Hematopoietic multipotent progenitor cell treated with erythropoietin and hydrocortisone succinate and interleukin-3 and kit ligand, for 15 days (in vitro differentiated cells): ENCODE measurements at regions not wholly inside any gene's neighbourhood (a gene's known extent, or its start where the extent isn't known, plus 50 kb on each side); places are given as distances from the start of the nearest gene placed in this dataset.

ENCODE experiments used
- DNase-seq: peaks from one replicate; pipeline ENCODE4 v3.0.0-alpha.2; 2015; ENCODE audit warnings: low spot score

- DNase-seq = no peak
These were observed 845.8 kb downstream of the PDHA2 start for GRCh38 chr4:96685691-96686090.

- no peak for DNase-seq
These were observed 851.6 kb downstream of the PDHA2 start for GRCh38 chr4:96691521-96691920.

GRCh38 chr4:96698831-96699230 lies 858.9 kb downstream of the PDHA2 start:
- DNase-seq = no peak

- DNase-seq = no peak
These were observed 863.4 kb downstream of the PDHA2 start for GRCh38 chr4:96703265-96703664.

GRCh38 chr4:96708766-96709165 lies 868.9 kb downstream of the PDHA2 start:
- no peak for DNase-seq

- no peak for DNase-seq
These were observed 873.5 kb downstream of the PDHA2 start for GRCh38 chr4:96713271-96713850.

GRCh38 chr4:96729641-96730040 lies 889.7 kb downstream of the PDHA2 start:
- no peak for DNase-seq

- no peak for DNase-seq
These were observed 890.5 kb downstream of the PDHA2 start for GRCh38 chr4:96730432-96730831.

GRCh38 chr4:96736352-96736889 lies 896.5 kb downstream of the PDHA2 start:
- no peak for DNase-seq

- DNase-seq = no peak
These were observed 899.2 kb downstream of the PDHA2 start for GRCh38 chr4:96739101-96739500.

GRCh38 chr4:96742332-96743014 lies 902.6 kb downstream of the PDHA2 start:
- DNase-seq = no peak

- no peak for DNase-seq
These were observed 904.8 kb downstream of the PDHA2 start for GRCh38 chr4:96744676-96745075.

GRCh38 chr4:96753216-96753615 lies 913.3 kb downstream of the PDHA2 start:
- DNase-seq = no peak

- no peak for DNase-seq
These were observed 915.9 kb downstream of the PDHA2 start for GRCh38 chr4:96755569-96756484.

GRCh38 chr4:96756584-96756983 lies 916.7 kb downstream of the PDHA2 start:
- DNase-seq = no peak

GRCh38 chr4:96763546-96763945 lies 923.7 kb downstream of the PDHA2 start:
- DNase-seq = no peak

- DNase-seq = no peak
These were observed 926.5 kb downstream of the PDHA2 start for GRCh38 chr4:96766359-96766758.

GRCh38 chr4:96767815-96768480 lies 928.1 kb downstream of the PDHA2 start:
- DNase-seq = no peak

GRCh38 chr4:96775501-96775900 lies 935.6 kb downstream of the PDHA2 start:
- peak; percentile 20 for DNase-seq

GRCh38 chr4:96776920-96777527 lies 937.1 kb downstream of the PDHA2 start:
- no peak for DNase-seq

GRCh38 chr4:96784336-96784735 lies 944.4 kb downstream of the PDHA2 start:
- no peak for DNase-seq

- DNase-seq = no peak
These were observed 946.4 kb downstream of the PDHA2 start for GRCh38 chr4:96786306-96786705.
